GM12873 (cell line): ENCODE measurements at regions not wholly inside any gene's neighbourhood (a gene's known extent, or its start where the extent isn't known, plus 50 kb on each side); places are given as distances from the start of the nearest gene placed in this dataset.

Experiments used
- TF ChIP-seq, protein P1 (sequence below): IDR thresholded peaks from 2 replicates; pipeline ENCODE4 v1.5.1; 2012; ENCODE audit warnings: low read depth, mild to moderate bottlenecking, moderate library complexity, low read length, control low read depth; ENCODE audit not compliant: insufficient read depth; ENCODE audit errors: missing control alignments

DNA sequence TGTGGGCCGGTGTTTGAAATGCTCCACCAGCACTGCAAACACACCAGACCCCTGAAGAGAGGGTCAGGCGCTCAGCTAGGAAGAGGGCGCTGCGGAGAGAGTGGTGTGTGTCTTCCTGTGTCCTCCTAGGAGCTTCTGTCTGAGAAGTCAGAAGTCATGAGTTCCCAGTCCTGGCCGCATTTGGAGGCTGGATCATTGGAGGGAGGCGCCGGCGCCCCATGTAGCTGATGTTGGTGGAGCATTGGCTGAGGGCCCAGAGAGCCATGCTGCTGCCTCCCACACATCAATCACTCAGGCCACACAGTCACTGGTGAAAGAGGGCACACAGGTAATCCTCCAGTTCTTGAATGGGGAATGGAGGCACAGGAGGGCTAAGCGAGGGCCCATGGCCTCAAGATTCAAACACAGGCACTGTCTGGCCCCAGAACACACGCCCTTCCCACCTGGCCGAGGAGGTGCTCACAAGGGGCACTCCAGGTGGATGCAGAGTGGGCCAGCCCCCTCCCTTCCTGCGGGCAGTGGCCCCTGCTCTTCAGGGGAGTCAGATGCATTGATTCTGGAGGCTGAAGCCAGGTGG lies 66.3 kb downstream of the RRM2 start:
- TF ChIP-seq, protein P1, sequence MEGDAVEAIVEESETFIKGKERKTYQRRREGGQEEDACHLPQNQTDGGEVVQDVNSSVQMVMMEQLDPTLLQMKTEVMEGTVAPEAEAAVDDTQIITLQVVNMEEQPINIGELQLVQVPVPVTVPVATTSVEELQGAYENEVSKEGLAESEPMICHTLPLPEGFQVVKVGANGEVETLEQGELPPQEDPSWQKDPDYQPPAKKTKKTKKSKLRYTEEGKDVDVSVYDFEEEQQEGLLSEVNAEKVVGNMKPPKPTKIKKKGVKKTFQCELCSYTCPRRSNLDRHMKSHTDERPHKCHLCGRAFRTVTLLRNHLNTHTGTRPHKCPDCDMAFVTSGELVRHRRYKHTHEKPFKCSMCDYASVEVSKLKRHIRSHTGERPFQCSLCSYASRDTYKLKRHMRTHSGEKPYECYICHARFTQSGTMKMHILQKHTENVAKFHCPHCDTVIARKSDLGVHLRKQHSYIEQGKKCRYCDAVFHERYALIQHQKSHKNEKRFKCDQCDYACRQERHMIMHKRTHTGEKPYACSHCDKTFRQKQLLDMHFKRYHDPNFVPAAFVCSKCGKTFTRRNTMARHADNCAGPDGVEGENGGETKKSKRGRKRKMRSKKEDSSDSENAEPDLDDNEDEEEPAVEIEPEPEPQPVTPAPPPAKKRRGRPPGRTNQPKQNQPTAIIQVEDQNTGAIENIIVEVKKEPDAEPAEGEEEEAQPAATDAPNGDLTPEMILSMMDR = no peak

DNA sequence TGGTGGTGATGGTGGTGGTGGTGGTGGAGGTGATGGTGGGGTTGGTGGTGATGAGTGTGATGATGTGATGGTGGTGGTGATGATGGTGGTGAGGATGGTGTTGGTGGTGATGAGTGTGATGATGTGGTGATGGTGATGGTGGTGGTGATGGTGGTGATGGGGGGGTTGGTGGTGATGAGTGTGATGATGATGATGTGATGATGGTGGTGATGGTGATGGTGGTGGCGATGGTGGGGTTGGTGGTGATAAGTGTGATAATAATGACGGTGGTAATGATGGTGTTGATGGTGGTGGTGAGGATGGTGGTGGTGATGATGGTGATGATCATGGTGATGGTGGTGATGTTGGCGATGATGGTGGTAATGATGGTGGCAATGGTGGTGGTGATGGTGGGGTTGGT lies 67.7 kb downstream of the RRM2 start:
- TF ChIP-seq, protein P1 = no peak

DNA sequence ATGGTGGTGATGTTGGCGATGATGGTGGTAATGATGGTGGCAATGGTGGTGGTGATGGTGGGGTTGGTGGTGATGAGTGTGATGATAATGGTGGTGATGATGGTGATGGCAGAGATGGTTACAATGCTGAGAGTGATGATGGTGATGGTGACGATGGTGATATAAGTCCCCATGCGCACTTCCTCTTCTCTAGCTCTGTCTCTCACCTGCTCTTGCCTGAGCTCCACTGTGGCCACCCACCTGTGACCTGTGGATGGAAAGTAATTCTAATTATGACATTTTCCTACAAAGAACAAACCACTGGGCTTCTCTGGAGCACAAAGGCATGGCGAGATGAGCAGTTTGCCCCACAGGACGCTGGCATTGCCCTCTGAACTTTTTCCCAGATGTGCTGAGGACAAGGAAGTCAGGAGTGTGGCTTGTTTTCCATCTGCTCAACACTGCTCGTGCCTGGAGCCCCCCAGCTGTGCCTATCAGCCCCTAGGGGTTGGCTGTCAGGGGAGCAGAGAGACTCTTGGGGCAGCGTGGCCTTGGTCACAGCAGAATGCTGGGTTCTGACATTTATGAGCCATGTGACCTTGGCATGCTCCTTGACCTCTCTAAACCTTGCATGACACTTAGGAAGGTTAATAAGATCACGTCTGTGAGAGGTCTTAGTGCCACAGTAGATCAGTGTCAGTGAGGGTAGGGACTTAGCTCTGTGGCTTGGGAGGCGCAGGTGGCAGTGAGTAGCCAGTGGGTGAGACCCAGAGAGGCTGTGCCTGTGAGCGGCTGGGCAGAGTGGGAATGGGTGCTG lies 68.4 kb downstream of the RRM2 start:
- TF ChIP-seq, protein P1 = no peak

DNA sequence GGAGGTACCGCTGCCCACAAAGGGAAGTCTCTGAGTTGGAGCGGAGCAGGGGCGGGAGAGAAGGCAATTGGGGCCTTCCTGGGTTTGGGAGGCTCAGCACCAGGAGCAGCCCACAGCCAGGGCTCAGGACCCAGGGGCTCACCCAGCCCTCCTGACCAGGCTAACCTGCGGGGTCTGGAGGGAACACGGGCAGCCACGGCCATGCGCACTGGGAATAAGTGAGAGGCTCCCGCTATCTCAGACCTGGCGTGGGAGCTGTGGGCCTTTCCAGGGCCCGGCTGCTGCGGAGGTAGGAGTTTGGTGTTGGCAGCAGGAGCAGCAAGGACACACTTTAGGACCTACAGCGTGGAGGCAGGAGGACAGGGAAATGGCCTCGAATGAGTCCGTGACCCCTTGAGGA lies 69.0 kb downstream of the RRM2 start:
- TF ChIP-seq, protein P1 = no peak

DNA sequence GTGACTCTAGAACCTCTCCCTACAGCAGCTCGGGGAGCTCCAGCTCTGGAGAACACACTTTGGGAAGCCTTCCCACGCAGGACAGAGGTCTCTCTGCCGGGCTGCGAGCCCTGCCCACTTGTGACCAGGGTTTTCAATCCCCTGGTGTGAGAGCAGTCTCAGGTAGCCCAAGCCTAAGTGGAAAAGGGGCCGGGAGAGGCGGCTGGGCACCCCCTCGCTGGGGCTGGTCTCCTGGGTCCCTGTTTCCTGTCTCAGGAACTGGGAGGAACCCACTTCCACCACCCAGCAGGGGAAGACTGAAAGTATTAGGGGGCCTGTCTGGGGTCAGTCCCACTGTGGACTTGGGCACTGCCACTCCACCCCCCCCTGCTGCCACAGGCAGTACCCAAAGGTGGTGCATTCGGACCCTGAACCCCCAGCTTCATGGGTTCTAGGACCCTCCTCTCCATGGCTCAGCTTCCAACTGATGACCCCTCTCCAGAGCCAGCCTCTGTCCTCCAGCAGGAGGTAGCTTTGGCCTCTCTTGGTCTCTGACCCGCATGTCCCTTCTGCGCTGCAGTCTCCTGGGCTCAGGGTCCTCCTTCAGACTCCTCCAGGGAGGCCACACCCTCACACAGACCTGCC lies 70.0 kb downstream of the RRM2 start:
- TF ChIP-seq, protein P1 = no peak

DNA sequence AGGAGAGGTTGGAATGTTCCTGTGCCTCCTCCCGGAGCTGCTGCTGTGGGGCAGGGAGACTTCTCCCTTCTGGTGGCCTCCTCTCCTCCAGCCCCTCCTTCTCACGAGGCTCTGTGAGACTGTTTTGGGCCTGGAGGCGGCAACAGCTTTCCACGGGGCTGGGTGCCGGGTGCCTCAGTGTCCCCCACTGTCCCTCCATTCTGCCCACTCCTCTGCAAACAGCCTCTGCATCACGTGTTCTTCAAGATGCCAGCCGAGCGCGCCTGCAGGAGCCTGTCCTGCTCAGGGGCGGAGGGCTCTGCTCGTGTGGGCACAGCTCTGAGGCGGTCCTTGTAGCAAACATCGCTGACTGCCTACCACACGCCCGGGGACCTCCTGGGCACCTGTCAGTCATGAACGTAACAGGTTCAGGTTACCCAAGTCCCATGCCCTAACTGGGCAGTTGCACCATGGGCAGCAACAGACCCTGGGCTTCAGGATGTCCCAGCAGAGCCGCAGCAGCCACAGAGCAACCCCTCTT lies 70.8 kb downstream of the RRM2 start:
- TF ChIP-seq, protein P1 = no peak
